ENCODE measurements at regions not wholly inside any gene's neighbourhood (a gene's known extent, or its start where the extent isn't known, plus 50 kb on each side); places are given as distances from the start of the nearest gene placed in this dataset.

GRCh38 chr12:18953505-18953904, 176.0 kb upstream of the PLEKHA5 start:
- TF ChIP-seq CTCF (IDR thresholded peaks at IDR 0.05; ENCODE audit: low read length): no peak
- no peak for TF ChIP-seq EZH2phosphoT487 (IDR thresholded peaks at IDR 0.05; ENCODE audit: low read length)
